RWPE1 (cell line): ENCODE measurements at regions not wholly inside any gene's neighbourhood (a gene's known extent, or its start where the extent isn't known, plus 50 kb on each side); places are given as distances from the start of the nearest gene placed in this dataset.
"Not testable (repeated sequence)": the region's sequence is repeated elsewhere in the genome, so short reads cannot be mapped to it uniquely, and the experiment has no call there.

Experiments
- CTCF ChIA-PET: fragments of 350-600 bp; sonication (Branson Sonifier 250); formaldehyde crosslinking; extraction: SDS; loops from one replicate; lab custom pipeline; 2021; lab: Yijun Ruan, JAX
- POLR2A ChIA-PET: fragments of 400-600 bp; formaldehyde crosslinking; extraction: SDS; loops from one replicate; lab custom pipeline; 2020; ENCODE audit warnings: antibody characterized with exemption; ENCODE audit not compliant: low non-redundant PET; lab: Yijun Ruan, JAX
- DNase-seq: peaks from one replicate; pipeline ENCODE4 v3.0.0; 2012; ENCODE audit warnings: low spot score
- H3K27ac ChIP-seq: fragments of 450-650 bp; 2 replicates; pipeline ENCODE4 v1.5.1; 2017
- CTCF ChIP-seq: fragments of 450-650 bp; conservative IDR thresholded peaks from 2 replicates; pipeline ENCODE4 v1.5.1; 2017; ENCODE audit warnings: low read depth, mild to moderate bottlenecking

GRCh38 chrX:747176-747575 is 116.6 kb downstream of the SHOX start:
- TF ChIP-seq CTCF: no peak
- H3K27ac ChIP-seq: no peak overlapping the region
- DNase-seq: no peak
- ChIA-PET CTCF (no interaction called here), POLR2A (no interaction called here)

- ChIA-PET CTCF (no interaction called here), POLR2A (no interaction called here)
- H3K27ac ChIP-seq: no peak overlapping the region
- DNase-seq: no peak
- TF ChIP-seq CTCF: no peak
Observed at GRCh38 chrX:739611-740010, 109.0 kb downstream of the SHOX start.

- CTCF ChIA-PET, H3K27ac ChIP-seq, DNase-seq, POLR2A ChIA-PET: not testable (repeated sequence)
Observed at GRCh38 chrX:737021-737420, 106.4 kb downstream of the SHOX start.

GRCh38 chrX:734362-734761 is 103.8 kb downstream of the SHOX start:
- TF ChIP-seq CTCF: no peak
- CTCF ChIA-PET: no interaction called here
- POLR2A ChIA-PET: no interaction called here

GRCh38 chrX:733961-734360 is 103.4 kb downstream of the SHOX start:
- no peak for DNase-seq
- no peak overlapping the region for H3K27ac ChIP-seq
- no peak for TF ChIP-seq CTCF
- ChIA-PET POLR2A (no interaction called here), CTCF (no interaction called here)

More at GRCh38 chrX:734362-734761, 103.8 kb downstream of the SHOX start:
- H3K27ac ChIP-seq: no peak overlapping the region
- no peak for DNase-seq

- no peak for TF ChIP-seq CTCF
- H3K27ac ChIP-seq: no peak overlapping the region
- POLR2A ChIA-PET: no interaction called here
- no peak for DNase-seq
- CTCF ChIA-PET: no interaction called here
Observed at GRCh38 chrX:729583-730409, 99.2 kb downstream of the SHOX start.

GRCh38 chrX:729101-729500 is 98.5 kb downstream of the SHOX start:
- DNase-seq, H3K27ac ChIP-seq, CTCF ChIA-PET, POLR2A ChIA-PET: not testable (repeated sequence)

- H3K27ac ChIP-seq, CTCF ChIA-PET, DNase-seq, POLR2A ChIA-PET: not testable (repeated sequence)
Observed at GRCh38 chrX:728639-729038, 98.0 kb downstream of the SHOX start.
